ENCODE measurements at regions not wholly inside any gene's neighbourhood (a gene's known extent, or its start where the extent isn't known, plus 50 kb on each side); places are given as distances from the start of the nearest gene placed in this dataset.

DNA sequence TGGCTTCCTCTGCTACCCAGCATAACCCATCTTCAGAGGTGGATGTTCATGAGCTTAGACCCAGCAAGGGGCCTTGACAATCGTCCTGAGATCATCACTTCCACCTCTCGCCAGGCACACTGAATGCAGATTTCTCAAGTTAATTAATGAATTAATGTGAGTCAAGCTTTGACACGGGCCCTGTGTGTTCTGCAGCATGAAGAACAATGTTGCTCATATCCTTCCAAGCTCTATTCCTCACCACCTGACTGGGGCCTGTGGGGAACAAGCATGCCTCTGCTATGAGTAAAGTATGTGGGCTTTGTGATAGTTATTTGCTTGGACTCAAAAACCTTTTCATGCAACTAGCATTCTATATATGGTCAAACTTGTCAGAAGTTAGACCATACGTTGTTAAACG is 122.0 kb downstream of the SEC16B start:
- Histone ChIP-seq H3K4me1 (ENCODE audit: insufficient read depth, low read length, poor library complexity, severe bottlenecking) (no peaks in the 10 kb centered on the region), H3K9ac (ENCODE audit: low read depth, low read length, poor library complexity, severe bottlenecking) (no peak overlapping the region), H3K27me3 (ENCODE audit: insufficient read depth, low read length, poor library complexity, severe bottlenecking) (no peaks in the 10 kb centered on the region), H3K4me3 (ENCODE audit: low read length, poor library complexity, severe bottlenecking) (no peak overlapping the region), H2AFZ (ENCODE audit: low read length) (no peak overlapping the region), H3K79me2 (ENCODE audit: insufficient read depth, low read length) (no peaks in the 10 kb centered on the region), H3K9me3 (ENCODE audit: insufficient read depth, low read depth, low read length) (no peaks in the 10 kb centered on the region), H3F3A (ENCODE audit: low read depth) (no peaks in the 10 kb centered on the region), H3K9me2 (replicated peaks; ENCODE audit: low read depth, low read length) (no peaks in the 10 kb centered on the region), H3K4me2 (ENCODE audit: low read depth, low read length, poor library complexity, severe bottlenecking) (no peak overlapping the region), H3K36me3 (ENCODE audit: insufficient read depth, low read length) (no peaks in the 10 kb centered on the region), H4K20me1 (ENCODE audit: insufficient read depth, low read length, poor library complexity, severe bottlenecking) (no peaks in the 10 kb centered on the region)
- TF ChIP-seq, protein P1, sequence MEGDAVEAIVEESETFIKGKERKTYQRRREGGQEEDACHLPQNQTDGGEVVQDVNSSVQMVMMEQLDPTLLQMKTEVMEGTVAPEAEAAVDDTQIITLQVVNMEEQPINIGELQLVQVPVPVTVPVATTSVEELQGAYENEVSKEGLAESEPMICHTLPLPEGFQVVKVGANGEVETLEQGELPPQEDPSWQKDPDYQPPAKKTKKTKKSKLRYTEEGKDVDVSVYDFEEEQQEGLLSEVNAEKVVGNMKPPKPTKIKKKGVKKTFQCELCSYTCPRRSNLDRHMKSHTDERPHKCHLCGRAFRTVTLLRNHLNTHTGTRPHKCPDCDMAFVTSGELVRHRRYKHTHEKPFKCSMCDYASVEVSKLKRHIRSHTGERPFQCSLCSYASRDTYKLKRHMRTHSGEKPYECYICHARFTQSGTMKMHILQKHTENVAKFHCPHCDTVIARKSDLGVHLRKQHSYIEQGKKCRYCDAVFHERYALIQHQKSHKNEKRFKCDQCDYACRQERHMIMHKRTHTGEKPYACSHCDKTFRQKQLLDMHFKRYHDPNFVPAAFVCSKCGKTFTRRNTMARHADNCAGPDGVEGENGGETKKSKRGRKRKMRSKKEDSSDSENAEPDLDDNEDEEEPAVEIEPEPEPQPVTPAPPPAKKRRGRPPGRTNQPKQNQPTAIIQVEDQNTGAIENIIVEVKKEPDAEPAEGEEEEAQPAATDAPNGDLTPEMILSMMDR (conservative IDR thresholded peaks at IDR 0.05; ENCODE audit: low read length): no peak
- TF ChIP-seq EZH2phosphoT487 (IDR thresholded peaks at IDR 0.05; ENCODE audit: borderline replicate concordance): no peak

DNA sequence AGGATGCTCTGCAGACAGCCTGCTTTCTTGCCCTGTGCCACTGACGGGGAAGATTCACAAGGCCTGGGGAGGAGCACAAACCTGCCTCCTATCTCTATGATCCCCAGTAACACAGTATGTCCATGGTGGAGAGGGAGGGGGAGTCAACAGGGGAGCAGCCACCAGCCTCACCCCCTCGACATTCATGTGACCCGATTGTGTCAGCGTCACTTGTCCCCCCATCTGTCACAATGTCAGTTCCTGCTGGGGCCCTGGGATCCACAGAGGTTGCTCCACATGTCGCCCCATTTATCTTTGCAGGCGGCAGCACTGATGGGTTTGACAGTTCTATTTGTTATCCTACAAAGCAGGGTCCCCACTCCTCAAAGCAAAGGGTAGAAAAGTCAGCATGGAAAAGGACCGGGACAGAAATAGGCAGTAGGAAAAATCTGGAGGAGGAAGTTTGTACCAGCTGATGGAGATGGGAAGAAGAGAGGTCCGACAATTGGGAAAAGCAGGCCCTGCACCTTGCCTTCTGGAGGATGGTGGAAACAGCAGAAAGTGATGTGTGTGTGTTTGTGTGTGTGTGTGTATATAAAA is 130.9 kb downstream of the SEC16B start:
- no peaks in the 10 kb centered on the region for H3F3A ChIP-seq (ENCODE audit: low read depth)
- no peaks in the 10 kb centered on the region for H4K20me1 ChIP-seq (ENCODE audit: insufficient read depth, low read length, poor library complexity, severe bottlenecking)
- H3K36me3 ChIP-seq (ENCODE audit: insufficient read depth, low read length): no peaks in the 10 kb centered on the region
- TF ChIP-seq EZH2phosphoT487 (IDR thresholded peaks at IDR 0.05; ENCODE audit: borderline replicate concordance): no peak
- TF ChIP-seq, protein P1 (conservative IDR thresholded peaks at IDR 0.05; ENCODE audit: low read length): no peak
- H2AFZ ChIP-seq (ENCODE audit: low read length): no peak overlapping the region
- no peaks in the 10 kb centered on the region for H3K27me3 ChIP-seq (ENCODE audit: insufficient read depth, low read length, poor library complexity, severe bottlenecking)
- no peaks in the 10 kb centered on the region for H3K79me2 ChIP-seq (ENCODE audit: insufficient read depth, low read length)
- no peak overlapping the region for H3K9ac ChIP-seq (ENCODE audit: low read depth, low read length, poor library complexity, severe bottlenecking)
- H3K4me2 ChIP-seq (ENCODE audit: low read depth, low read length, poor library complexity, severe bottlenecking): no peak overlapping the region
- H3K9me2 ChIP-seq (replicated peaks; ENCODE audit: low read depth, low read length): no peaks in the 10 kb centered on the region
- no peaks in the 10 kb centered on the region for H3K4me1 ChIP-seq (ENCODE audit: insufficient read depth, low read length, poor library complexity, severe bottlenecking)
- H3K9me3 ChIP-seq (ENCODE audit: insufficient read depth, low read depth, low read length): 0 out of 2 replicates have a peak, but pooled peaks cover 4% of the 10 kb centered on the region
- no peak overlapping the region for H3K4me3 ChIP-seq (ENCODE audit: low read length, poor library complexity, severe bottlenecking)

- Histone ChIP-seq H3K36me3 (ENCODE audit: insufficient read depth, low read length) (no peaks in the 10 kb centered on the region), H3K9ac (ENCODE audit: low read depth, low read length, poor library complexity, severe bottlenecking) (no peak overlapping the region), H3F3A (ENCODE audit: low read depth) (no peaks in the 10 kb centered on the region), H3K27me3 (ENCODE audit: insufficient read depth, low read length, poor library complexity, severe bottlenecking) (no peaks in the 10 kb centered on the region), H2AFZ (ENCODE audit: low read length) (no peak overlapping the region), H3K4me2 (ENCODE audit: low read depth, low read length, poor library complexity, severe bottlenecking) (no peak overlapping the region), H4K20me1 (ENCODE audit: insufficient read depth, low read length, poor library complexity, severe bottlenecking) (no peaks in the 10 kb centered on the region), H3K79me2 (ENCODE audit: insufficient read depth, low read length) (no peaks in the 10 kb centered on the region), H3K4me1 (ENCODE audit: insufficient read depth, low read length, poor library complexity, severe bottlenecking) (no peaks in the 10 kb centered on the region), H3K9me2 (replicated peaks; ENCODE audit: low read depth, low read length) (no peaks in the 10 kb centered on the region), H3K4me3 (ENCODE audit: low read length, poor library complexity, severe bottlenecking) (no peak overlapping the region), H3K9me3 (ENCODE audit: insufficient read depth, low read depth, low read length) (0 out of 2 replicates have a peak, but pooled peaks cover 4% of the 10 kb centered on the region)
- TF ChIP-seq EZH2phosphoT487 (IDR thresholded peaks at IDR 0.05; ENCODE audit: borderline replicate concordance): no peak
- TF ChIP-seq, protein P1 (conservative IDR thresholded peaks at IDR 0.05; ENCODE audit: low read length): no peak
These were observed 136.2 kb downstream of the SEC16B start for GRCh38 chr1:177833631-177834030.
